ENCODE measurements at regions not wholly inside any gene's neighbourhood (a gene's known extent, or its start where the extent isn't known, plus 50 kb on each side); places are given as distances from the start of the nearest gene placed in this dataset.

GRCh38 chr12:104877103-104877705 is 80.9 kb downstream of the SLC41A2 start:
- DNase-seq (ENCODE audit: low read depth), result no peak
- H3K4me3 ChIP-seq (ENCODE audit: low read length), result no peak overlapping the region
- TF ChIP-seq CTCF (conservative IDR thresholded peaks at IDR 0.05; ENCODE audit: low read depth, low read length), result peak; percentile 77

- DNase-seq (ENCODE audit: low read depth), result no peak
- no peak for TF ChIP-seq CTCF (conservative IDR thresholded peaks at IDR 0.05; ENCODE audit: low read depth, low read length)
- no peak overlapping the region for H3K4me3 ChIP-seq (ENCODE audit: low read length)
Observed at GRCh38 chr12:104873374-104873773, 84.7 kb downstream of the SLC41A2 start.

GRCh38 chr12:104870797-104871196 is 87.3 kb downstream of the SLC41A2 start:
- DNase-seq (ENCODE audit: low read depth), result no peak
- H3K4me3 ChIP-seq (ENCODE audit: low read length), result no peak overlapping the region
- no peak for TF ChIP-seq CTCF (conservative IDR thresholded peaks at IDR 0.05; ENCODE audit: low read depth, low read length)

GRCh38 chr12:104866291-104866690 is 91.8 kb downstream of the SLC41A2 start:
- no peak overlapping the region for H3K4me3 ChIP-seq (ENCODE audit: low read length)
- DNase-seq (ENCODE audit: low read depth), result peak; percentile 83
- TF ChIP-seq CTCF (conservative IDR thresholded peaks at IDR 0.05; ENCODE audit: low read depth, low read length), result no peak

GRCh38 chr12:104865080-104865479 is 93.0 kb downstream of the SLC41A2 start:
- no peak for DNase-seq (ENCODE audit: low read depth)
- no peak overlapping the region for H3K4me3 ChIP-seq (ENCODE audit: low read length)
- no peak for TF ChIP-seq CTCF (conservative IDR thresholded peaks at IDR 0.05; ENCODE audit: low read depth, low read length)

GRCh38 chr12:104864668-104865067 is 93.4 kb downstream of the SLC41A2 start:
- no peak for DNase-seq (ENCODE audit: low read depth)
- H3K4me3 ChIP-seq (ENCODE audit: low read length), result no peak overlapping the region
- TF ChIP-seq CTCF (conservative IDR thresholded peaks at IDR 0.05; ENCODE audit: low read depth, low read length), result no peak

- no peak overlapping the region for H3K4me3 ChIP-seq (ENCODE audit: low read length)
- TF ChIP-seq CTCF (conservative IDR thresholded peaks at IDR 0.05; ENCODE audit: low read depth, low read length), result no peak
- no peak for DNase-seq (ENCODE audit: low read depth)
Observed at GRCh38 chr12:104863296-104863948, 94.7 kb downstream of the SLC41A2 start.
